ENCODE measurements at regions not wholly inside any gene's neighbourhood (a gene's known extent, or its start where the extent isn't known, plus 50 kb on each side); places are given as distances from the start of the nearest gene placed in this dataset.
"Not testable (repeated sequence)": the region's sequence is repeated elsewhere in the genome, so short reads cannot be mapped to it uniquely, and the experiment has no call there.

- no peak for DNase-seq
Measured at GRCh38 chr5:142402752-142403318, 78.0 kb upstream of the SPRY4 start.

- no peak for DNase-seq
Measured at GRCh38 chr5:142400415-142400814, 75.6 kb upstream of the SPRY4 start.

- no peak for DNase-seq
Measured at GRCh38 chr5:142399891-142400290, 75.1 kb upstream of the SPRY4 start.

GRCh38 chr5:142398730-142399055 is 73.9 kb upstream of the SPRY4 start:
- no peak for DNase-seq

GRCh38 chr5:142398011-142398729 is 73.3 kb upstream of the SPRY4 start:
- not testable (repeated sequence) for DNase-seq

GRCh38 chr5:142397178-142397577 is 72.4 kb upstream of the SPRY4 start:
- no peak for DNase-seq

- no peak for DNase-seq
Measured at GRCh38 chr5:142396436-142397038, 71.7 kb upstream of the SPRY4 start.

- no peak for DNase-seq
Measured at GRCh38 chr5:142395334-142395733, 70.5 kb upstream of the SPRY4 start.

- no peak for DNase-seq
Measured at GRCh38 chr5:142391058-142391845, 66.4 kb upstream of the SPRY4 start.

GRCh38 chr5:142390334-142390733 is 65.5 kb upstream of the SPRY4 start:
- DNase-seq: no peak

- DNase-seq: no peak
Measured at GRCh38 chr5:142388696-142389095, 63.9 kb upstream of the SPRY4 start.

- DNase-seq: no peak
Measured at GRCh38 chr5:142387024-142387682, 62.3 kb upstream of the SPRY4 start.

GRCh38 chr5:142386137-142387023 is 61.6 kb upstream of the SPRY4 start:
- no peak for DNase-seq

GRCh38 chr5:142385194-142385593 is 60.4 kb upstream of the SPRY4 start:
- DNase-seq: no peak

GRCh38 chr5:142384014-142384413 is 59.2 kb upstream of the SPRY4 start:
- DNase-seq: no peak

GRCh38 chr5:142382186-142382585 is 57.4 kb upstream of the SPRY4 start:
- no peak for DNase-seq

GRCh38 chr5:142378737-142379634 is 54.2 kb upstream of the SPRY4 start:
- DNase-seq: no peak

GRCh38 chr5:142375944-142376411 is 51.2 kb upstream of the SPRY4 start:
- DNase-seq: no peak

Data from NCI-H2081 treated with DMSO at 0.1 percent for 48 hours (cell line).